IPS DF 4.7 (cell line): ENCODE measurements at regions not wholly inside any gene's neighbourhood (a gene's known extent, or its start where the extent isn't known, plus 50 kb on each side); places are given as distances from the start of the nearest gene placed in this dataset.

Experiments used
- DNase-seq: peaks from one replicate; pipeline ENCODE4 v3.0.0-alpha.2; 2013; ENCODE audit warnings: low spot score; ENCODE audit errors: extremely low read depth

- no peak for DNase-seq
Measured at GRCh38 chr16:79762217-79762616, 161.7 kb upstream of the MAF start.

- no peak for DNase-seq
Measured at GRCh38 chr16:79758615-79759346, 158.2 kb upstream of the MAF start.

GRCh38 chr16:79757968-79758367 lies 157.4 kb upstream of the MAF start:
- no peak for DNase-seq

- no peak for DNase-seq
Measured at GRCh38 chr16:79757163-79757562, 156.6 kb upstream of the MAF start.

GRCh38 chr16:79756571-79756970 lies 156.0 kb upstream of the MAF start:
- no peak for DNase-seq

- DNase-seq: no peak
Measured at GRCh38 chr16:79754501-79754900, 154.0 kb upstream of the MAF start.

GRCh38 chr16:79754081-79754480 lies 153.5 kb upstream of the MAF start:
- no peak for DNase-seq

GRCh38 chr16:79753286-79753685 lies 152.7 kb upstream of the MAF start:
- DNase-seq: no peak

GRCh38 chr16:79752396-79752795 lies 151.9 kb upstream of the MAF start:
- DNase-seq: no peak

GRCh38 chr16:79751471-79752184 lies 151.1 kb upstream of the MAF start:
- no peak for DNase-seq

- no peak for DNase-seq
Measured at GRCh38 chr16:79750311-79750710, 149.8 kb upstream of the MAF start.

GRCh38 chr16:79748629-79749028 lies 148.1 kb upstream of the MAF start:
- DNase-seq: no peak

GRCh38 chr16:79747688-79748087 lies 147.2 kb upstream of the MAF start:
- DNase-seq: no peak

- DNase-seq: no peak
Measured at GRCh38 chr16:79740252-79740651, 139.7 kb upstream of the MAF start.

GRCh38 chr16:79735271-79735670 lies 134.7 kb upstream of the MAF start:
- DNase-seq: no peak

- DNase-seq: no peak
Measured at GRCh38 chr16:79734721-79735120, 134.2 kb upstream of the MAF start.

GRCh38 chr16:79728923-79729240 lies 128.3 kb upstream of the MAF start:
- DNase-seq: no peak

- no peak for DNase-seq
Measured at GRCh38 chr16:79728048-79728922, 127.7 kb upstream of the MAF start.

GRCh38 chr16:79726902-79727301 lies 126.4 kb upstream of the MAF start:
- no peak for DNase-seq

GRCh38 chr16:79725051-79725450 lies 124.5 kb upstream of the MAF start:
- DNase-seq: no peak

GRCh38 chr16:79723583-79724168 lies 123.1 kb upstream of the MAF start:
- DNase-seq: no peak

- no peak for DNase-seq
Measured at GRCh38 chr16:79721270-79721669, 120.7 kb upstream of the MAF start.
